ENCODE measurements at regions not wholly inside any gene's neighbourhood (a gene's known extent, or its start where the extent isn't known, plus 50 kb on each side); places are given as distances from the start of the nearest gene placed in this dataset.

- Histone ChIP-seq H3K4me3 (no peak overlapping the region), H3K4me1 (no peaks in the 10 kb centered on the region), H3K36me3 (no peaks in the 10 kb centered on the region), H3K9me3 (no peaks in the 10 kb centered on the region), H3K27me3 (no peaks in the 10 kb centered on the region), H3K27ac (no peak overlapping the region)
- no peak for TF ChIP-seq CTCF (IDR thresholded peaks at IDR 0.05)
- no peak for TF ChIP-seq POLR2A (IDR thresholded peaks at IDR 0.05)
- no peak for DNase-seq
Measured at GRCh38 chr3:99355465-99355864, 282.9 kb upstream of the COL8A1 start.

GRCh38 chr3:99352811-99353210, 285.6 kb upstream of the COL8A1 start:
- DNase-seq: no peak
- Histone ChIP-seq H3K4me1 (no peaks in the 10 kb centered on the region), H3K4me3 (no peak overlapping the region), H3K36me3 (no peaks in the 10 kb centered on the region), H3K27ac (no peak overlapping the region), H3K9me3 (no peaks in the 10 kb centered on the region), H3K27me3 (no peaks in the 10 kb centered on the region)
- TF ChIP-seq POLR2A (IDR thresholded peaks at IDR 0.05) (no peak), CTCF (IDR thresholded peaks at IDR 0.05) (no peak)

GRCh38 chr3:99351122-99351521, 287.3 kb upstream of the COL8A1 start:
- Histone ChIP-seq H3K27ac (no peak overlapping the region), H3K4me1 (no peaks in the 10 kb centered on the region), H3K36me3 (no peaks in the 10 kb centered on the region), H3K9me3 (no peaks in the 10 kb centered on the region), H3K4me3 (no peak overlapping the region), H3K27me3 (no peaks in the 10 kb centered on the region)
- TF ChIP-seq POLR2A (IDR thresholded peaks at IDR 0.05): no peak
- TF ChIP-seq CTCF (IDR thresholded peaks at IDR 0.05): no peak
- DNase-seq: no peak

GRCh38 chr3:99348451-99348850, 289.9 kb upstream of the COL8A1 start:
- H3K36me3 ChIP-seq: no peaks in the 10 kb centered on the region
- no peaks in the 10 kb centered on the region for H3K9me3 ChIP-seq
- no peak for DNase-seq
- no peaks in the 10 kb centered on the region for H3K27me3 ChIP-seq
- H3K4me1 ChIP-seq: no peaks in the 10 kb centered on the region
- TF ChIP-seq POLR2A (IDR thresholded peaks at IDR 0.05) (no peak), CTCF (IDR thresholded peaks at IDR 0.05) (no peak)
- no peak overlapping the region for H3K27ac ChIP-seq
- H3K4me3 ChIP-seq: no peak overlapping the region

- DNase-seq: no peak
- no peaks in the 10 kb centered on the region for H3K9me3 ChIP-seq
- TF ChIP-seq POLR2A (IDR thresholded peaks at IDR 0.05): no peak
- TF ChIP-seq CTCF (IDR thresholded peaks at IDR 0.05): no peak
- no peaks in the 10 kb centered on the region for H3K36me3 ChIP-seq
- no peak overlapping the region for H3K4me3 ChIP-seq
- H3K27me3 ChIP-seq: no peaks in the 10 kb centered on the region
- H3K27ac ChIP-seq: no peak overlapping the region
- H3K4me1 ChIP-seq: no peaks in the 10 kb centered on the region
Measured at GRCh38 chr3:99344216-99344615, 294.2 kb upstream of the COL8A1 start.

- H3K27ac ChIP-seq: no peak overlapping the region
- no peaks in the 10 kb centered on the region for H3K4me1 ChIP-seq
Measured at GRCh38 chr3:99342383-99342782, 296.0 kb upstream of the COL8A1 start.

More at GRCh38 chr3:99342383-99342782, 296.0 kb upstream of the COL8A1 start:
- H3K4me3 ChIP-seq: no peak overlapping the region
- no peaks in the 10 kb centered on the region for H3K27me3 ChIP-seq
- no peak for DNase-seq
- no peaks in the 10 kb centered on the region for H3K9me3 ChIP-seq
- H3K36me3 ChIP-seq: no peaks in the 10 kb centered on the region
- TF ChIP-seq POLR2A (IDR thresholded peaks at IDR 0.05) (no peak), CTCF (IDR thresholded peaks at IDR 0.05) (no peak)

Data from Peyer's patch (tissue), 4 donors.